HG02884 (cell line): ENCODE measurements at regions not wholly inside any gene's neighbourhood (a gene's known extent, or its start where the extent isn't known, plus 50 kb on each side); places are given as distances from the start of the nearest gene placed in this dataset.
"Not testable (repeated sequence)": the region's sequence is repeated elsewhere in the genome, so short reads cannot be mapped to it uniquely, and the experiment has no call there.

Experiments
- ATAC-seq: cut with Tn5 transposase; IDR thresholded peaks from one replicate; pipeline ENCODE4 v1.9.1; 2021; ENCODE audit warnings: mild to moderate bottlenecking, moderate library complexity; ENCODE audit not compliant: unreplicated experiment

DNA sequence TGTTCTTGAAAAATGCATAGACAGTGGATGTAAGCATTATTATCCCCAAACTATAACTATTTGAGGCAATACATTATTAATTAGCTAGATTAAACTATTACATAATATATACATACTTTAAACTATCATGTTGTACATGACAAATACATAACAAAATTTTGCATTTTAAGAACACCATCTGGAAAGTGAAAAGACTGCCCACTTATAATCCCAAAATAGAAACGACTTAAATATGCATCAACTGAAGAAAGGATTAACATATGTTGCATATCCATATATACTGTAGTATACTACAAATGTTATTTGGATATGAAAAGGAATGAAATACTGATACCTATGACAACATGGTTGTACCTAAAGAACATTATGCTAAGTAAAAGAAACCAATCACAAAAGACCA lies 700.8 kb upstream of the SPRY2 start:
- ATAC-seq, result no peak

DNA sequence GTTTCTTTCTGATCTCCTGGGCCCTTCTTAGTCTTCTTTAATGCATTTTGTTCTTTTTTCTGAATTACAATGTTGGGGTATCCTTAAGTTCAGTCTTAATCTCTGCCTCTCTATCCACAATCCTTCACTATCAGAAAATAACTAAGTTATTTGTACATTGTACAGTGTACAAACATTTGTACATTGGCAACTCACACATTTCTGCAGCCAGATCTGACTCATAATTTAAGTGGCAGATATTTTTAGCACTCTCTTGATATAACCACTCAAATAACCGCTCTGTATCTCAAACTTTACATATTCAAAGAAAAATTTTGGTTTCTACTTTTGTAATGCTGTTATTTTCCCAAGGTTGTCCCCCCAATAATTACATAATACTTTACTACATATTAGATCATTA lies 691.1 kb upstream of the SPRY2 start:
- ATAC-seq, result no peak

DNA sequence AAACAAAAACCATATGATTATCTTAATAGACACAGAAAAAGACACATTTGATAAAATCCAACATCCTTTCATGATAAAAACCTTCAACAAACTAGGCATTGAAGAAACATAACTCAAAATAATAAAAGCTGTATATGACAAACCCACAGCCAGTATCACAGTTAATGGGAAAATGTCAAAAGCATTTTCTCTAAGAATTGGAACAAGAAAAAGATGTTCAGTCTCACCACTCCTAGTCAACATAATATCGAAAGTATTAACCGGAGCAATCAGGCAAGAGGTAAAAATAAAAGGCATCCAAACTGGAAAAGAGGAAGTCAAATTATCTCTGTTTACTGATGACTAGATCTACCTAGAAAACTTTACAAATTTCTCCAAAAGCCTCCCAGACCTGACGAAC lies 684.2 kb upstream of the SPRY2 start:
- ATAC-seq, result no peak

DNA sequence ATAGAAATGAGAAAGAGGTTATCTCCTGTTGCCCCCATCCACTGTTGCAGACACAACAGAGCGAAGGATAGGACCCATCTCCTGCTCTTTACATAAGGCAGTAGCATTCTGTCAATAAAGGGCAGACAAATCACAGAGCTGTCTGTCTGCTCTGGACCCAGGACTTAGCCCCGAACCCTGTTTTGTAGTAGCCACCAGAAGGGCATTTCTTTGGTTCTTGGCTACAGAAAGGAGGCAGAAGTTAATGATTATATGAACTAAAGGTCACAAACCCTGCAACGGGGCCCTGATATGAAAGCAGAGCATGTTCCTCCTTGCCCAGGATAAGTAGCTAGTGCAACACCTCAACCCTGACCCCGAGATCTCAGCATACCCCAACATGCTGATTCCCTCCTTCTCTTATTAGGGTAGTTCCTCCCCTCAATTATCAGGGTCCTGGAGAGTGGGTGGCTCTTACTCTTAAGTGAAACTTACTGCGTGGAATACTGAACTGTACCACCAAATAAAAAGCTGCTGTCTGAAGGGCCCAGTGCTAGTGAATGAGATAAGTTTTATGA lies 680.4 kb upstream of the SPRY2 start:
- ATAC-seq, result no peak

DNA sequence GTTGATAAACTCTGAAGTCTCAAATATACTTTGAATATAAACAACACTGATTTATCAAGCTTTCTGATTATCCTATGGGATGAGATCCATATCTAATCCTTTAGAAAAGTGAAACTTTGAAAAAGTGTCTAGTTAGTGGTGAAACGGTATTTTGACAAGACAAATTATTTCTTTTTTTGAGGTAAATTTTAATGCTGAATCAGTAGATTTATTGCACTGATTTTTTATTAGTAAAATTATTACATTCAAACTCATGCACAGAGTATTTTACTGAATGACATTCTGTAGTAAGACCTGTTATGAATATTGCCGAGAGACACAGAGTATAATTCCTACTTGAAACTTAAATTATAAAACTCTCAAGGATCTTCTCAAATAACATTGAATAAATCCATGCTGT lies 679.1 kb upstream of the SPRY2 start:
- ATAC-seq, result no peak

DNA sequence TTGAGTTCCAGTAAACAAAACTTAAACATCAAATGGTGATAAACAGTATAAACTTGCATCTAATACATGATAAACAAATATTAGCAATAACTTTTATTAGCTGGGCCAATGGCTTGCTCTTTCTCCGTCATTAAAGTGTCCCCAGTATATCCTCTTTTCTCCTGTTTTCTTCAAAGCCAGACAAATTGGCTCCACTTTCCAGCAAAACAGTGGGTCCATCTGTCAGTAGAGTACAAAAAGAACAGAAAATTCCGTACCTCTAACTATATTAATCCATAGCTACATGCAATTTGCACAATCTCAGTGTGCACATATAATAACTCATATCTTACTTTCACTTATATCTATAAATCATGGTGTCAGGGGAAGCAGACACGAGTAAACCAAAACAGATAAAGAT lies 678.0 kb upstream of the SPRY2 start:
- no peak for ATAC-seq

DNA sequence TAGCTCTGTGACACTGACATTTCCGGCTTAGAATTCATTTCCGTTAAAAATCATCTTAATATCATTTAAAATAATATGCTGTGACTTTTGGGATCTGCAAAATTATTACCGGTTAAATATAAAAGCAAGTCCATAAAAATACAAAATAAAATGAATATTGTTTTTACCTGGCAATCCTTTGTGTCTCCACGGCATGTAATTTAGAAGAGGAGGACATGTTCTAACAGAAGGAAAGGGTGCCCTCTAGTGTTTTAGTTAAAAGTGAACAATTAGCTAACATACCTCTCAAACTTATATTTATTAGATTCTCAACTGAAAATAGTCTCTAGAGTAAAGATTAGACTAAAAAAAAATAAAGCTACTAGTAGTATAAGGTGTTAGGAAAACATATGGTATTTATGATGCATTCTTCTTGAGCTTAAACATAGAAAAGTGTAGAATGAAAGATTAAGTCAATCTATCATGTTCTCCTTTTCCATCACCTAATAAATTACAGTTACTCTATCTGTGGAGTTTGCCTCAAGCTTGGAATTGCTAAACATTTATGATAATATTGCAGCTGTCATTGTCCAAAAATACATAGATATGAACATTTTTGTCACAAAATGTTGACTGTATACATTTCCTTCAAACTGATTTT lies 676.7 kb upstream of the SPRY2 start:
- peak; percentile 78 for ATAC-seq

DNA sequence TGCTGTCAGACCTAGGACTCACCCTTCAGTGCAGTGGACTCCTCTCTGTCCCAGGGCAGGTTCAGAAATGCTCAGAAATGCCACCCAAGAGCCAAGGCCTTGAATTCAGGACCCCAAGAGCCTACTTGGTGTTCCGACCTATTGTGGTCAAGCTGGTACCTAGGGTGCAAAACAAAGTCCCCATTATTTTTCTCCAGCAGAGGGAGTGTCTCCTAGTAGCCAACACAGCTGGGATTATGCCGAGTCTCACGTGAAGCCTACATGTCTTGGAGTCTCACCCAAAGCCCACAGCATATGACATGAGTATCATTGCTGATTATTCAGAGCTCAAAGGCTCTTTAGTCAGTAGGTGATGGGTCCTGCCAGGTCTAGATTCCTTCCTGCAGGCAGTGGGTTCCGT lies 671.1 kb upstream of the SPRY2 start:
- ATAC-seq, result no peak

DNA sequence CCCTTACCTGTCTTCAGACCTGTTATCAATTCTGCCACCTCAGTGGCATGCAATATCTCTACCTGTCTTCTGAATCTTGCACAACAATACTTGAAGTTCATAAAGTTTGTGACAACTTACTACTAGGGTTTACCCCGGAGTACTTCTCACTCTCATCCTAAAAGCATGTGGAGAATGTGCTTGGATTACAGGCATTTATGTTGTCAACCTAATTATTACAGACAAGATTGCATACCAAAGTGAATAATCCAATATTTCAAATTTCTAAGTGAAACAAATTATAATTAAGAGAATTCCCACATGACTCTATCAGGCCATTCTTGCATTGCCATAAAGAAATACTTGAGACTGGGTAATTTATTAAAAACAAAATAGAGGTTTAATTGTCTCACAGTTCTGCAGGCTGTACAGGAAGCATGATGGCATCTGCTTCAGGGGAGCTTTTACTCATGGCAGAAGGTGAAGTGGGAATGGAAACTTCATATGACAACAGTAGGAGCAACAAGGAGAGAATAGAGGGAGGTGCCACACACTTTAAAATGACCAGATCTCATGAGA lies 661.0 kb upstream of the SPRY2 start:
- no peak for ATAC-seq

DNA sequence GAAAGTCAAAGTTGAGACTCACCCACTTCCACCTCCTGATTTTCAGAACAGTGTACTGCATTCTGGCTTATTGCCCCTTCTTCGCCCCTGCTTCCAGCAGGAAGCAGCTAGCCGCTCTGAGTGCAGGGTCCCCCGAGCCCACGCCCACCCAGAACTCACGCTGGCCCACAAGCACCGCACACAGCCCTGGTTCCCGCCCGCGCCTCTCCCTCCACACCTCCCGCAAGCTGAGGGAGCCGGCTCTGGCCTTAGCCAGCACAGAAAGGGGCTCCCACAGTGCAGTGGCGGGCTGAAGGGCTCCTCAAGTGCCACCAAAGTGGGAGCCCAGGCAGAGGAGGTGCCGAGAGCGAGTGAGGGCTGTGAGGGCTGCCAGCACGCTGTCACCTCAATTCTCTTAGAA lies 657.7 kb upstream of the SPRY2 start:
- not testable (repeated sequence) for ATAC-seq

DNA sequence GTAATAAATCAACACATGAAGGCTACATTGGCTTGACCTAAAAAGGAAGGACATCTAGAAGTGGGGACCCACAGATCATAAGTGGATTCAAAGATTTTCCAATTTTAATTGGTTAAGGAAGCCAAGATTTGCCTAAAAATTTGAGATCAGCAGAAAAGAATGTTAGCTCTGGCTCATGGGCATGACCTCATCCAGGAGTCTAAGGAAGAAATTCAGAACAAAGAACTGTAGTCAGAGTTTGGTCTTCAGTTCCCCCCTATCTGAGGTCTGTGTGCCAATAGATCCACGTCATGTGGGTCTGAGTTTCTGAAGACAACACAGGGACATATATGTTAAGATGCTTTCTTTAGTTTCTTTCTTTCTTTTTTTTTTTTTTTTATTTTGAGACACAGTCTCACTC lies 648.8 kb upstream of the SPRY2 start:
- ATAC-seq, result no peak

DNA sequence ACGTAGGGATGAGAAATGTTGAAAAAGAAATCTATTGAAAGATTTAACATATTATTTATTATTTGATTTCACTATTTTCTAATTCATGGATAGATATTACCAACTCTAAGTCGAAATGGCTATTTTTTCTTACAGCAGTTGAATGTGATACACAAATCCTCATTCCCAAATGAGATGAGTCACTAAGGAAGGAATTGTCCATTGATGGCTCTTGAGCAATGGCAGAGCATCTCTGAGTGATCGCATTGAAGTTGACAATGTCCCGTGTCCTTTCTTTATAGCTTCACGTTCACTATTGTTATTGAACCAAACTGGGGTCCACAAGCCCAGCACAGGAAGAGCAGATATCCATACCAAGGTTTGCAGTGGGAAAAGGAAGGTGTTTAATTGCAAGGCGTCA lies 648.3 kb upstream of the SPRY2 start:
- ATAC-seq, result no peak

DNA sequence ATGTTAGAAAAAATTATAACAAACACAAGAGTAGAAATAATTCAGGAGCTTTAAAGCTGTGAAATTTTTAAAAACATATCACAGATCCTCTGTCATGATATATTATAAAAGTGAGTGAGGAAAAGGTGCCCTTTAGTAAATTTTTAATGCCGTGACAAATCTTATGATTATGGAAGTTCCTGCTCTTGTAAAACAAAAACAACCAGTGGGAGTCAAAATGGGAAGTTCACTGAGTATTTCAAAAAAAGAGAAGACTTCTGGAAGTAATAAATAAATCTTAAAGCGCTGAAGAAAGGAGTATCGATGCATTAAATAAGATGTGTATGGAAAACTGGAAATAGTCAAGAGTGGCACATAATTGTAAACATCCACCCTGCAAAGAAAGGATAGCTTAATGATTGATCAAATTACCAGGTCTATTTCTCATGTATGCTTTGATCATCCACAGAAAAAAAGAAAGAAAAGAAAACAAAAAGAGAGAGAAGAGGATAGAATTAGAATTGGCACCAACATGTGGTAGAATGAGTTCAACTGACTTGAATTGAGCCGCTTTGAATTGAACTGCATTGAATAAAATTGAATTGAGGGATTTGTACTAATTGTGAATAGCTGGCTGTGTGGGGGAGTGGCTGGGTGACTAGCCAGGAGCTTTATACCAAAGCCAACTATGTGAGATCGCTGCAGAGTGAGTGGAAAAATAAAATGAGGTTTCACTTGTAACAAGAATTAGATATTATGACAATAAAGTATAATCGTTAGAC lies 647.6 kb upstream of the SPRY2 start:
- ATAC-seq, result no peak

DNA sequence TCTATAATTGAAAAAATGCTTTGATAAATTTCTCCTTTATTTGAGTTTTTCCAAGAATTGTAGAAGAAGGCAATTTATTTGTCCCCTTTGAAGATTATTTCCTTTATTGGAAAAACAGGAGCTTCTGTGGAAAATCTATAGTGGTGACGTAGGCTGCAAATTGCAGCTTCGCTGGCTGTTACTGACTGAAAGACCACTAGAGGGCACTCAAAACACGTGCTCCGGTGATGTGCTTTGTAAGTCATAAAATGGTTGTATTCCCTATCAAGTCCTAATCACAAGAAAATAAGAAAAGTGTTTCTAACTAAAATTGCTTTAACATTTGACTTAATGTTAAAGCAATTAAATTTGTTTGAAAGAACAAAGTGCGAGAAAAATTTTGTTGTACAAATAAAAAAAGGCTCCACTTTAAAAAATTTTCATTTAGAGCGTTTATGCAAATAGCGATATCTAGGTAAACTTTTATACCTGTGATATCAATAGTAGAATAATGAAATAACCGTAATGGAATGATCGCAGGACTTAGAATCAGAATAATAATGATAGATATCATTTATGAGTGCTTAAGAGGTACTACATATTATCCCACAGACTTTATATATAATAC lies 638.2 kb upstream of the SPRY2 start:
- peak; percentile 100 for ATAC-seq

DNA sequence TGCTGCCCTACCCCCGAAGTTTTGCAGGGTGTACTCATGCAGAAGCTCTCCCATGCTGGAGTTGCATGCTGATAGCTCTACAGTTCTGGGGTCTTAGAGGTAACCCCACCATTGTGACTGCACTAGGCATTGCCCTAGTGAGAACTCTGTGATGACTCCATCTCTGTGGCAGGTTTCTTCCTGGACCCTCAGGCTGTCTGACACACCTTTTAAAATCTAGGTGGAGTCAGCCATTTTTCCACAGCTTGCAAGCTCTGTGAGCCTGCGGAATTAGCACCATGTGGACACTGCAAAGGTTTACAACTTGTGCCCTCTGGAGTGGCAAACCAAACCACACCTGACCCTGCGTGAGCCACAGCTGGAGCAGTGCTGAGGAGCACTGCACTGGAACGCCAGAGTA lies 636.2 kb upstream of the SPRY2 start:
- no peak for ATAC-seq

DNA sequence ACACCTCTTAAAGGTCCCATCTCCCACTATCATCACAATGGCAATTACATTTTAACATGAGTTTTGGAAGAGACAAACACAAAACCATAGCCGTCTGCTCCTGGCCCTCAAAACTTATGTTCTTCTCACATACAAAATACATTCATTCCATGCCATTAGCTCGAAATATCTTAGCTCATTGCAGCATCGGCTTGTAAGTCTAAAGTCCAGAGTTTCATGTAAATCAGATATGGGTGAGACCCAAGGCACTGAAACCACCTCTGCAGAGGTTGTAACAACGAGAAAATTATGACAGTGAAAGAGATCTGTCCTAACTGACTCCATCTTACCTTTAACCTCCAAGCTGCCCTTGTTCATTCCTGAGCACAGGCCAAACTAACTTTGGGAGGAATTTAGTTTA lies 635.0 kb upstream of the SPRY2 start:
- no peak for ATAC-seq

DNA sequence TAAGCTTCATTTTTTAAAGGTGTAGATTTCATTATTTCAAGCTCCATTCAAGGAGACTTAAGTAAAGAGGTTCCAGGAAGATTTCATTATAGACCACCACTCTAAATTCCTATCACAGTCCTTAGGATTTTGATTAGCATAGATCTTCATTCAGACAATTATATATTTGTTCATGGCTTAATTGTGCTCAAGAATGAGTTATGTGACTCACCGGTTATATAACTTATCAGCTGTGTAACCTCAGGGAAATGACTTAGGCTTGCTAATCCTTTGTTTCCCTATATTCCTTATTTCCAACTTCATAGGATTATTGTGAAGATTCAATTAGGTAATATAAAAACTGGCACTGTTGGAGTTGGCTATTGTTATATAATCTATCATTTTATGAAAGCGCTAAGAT lies 632.8 kb upstream of the SPRY2 start:
- ATAC-seq, result no peak

DNA sequence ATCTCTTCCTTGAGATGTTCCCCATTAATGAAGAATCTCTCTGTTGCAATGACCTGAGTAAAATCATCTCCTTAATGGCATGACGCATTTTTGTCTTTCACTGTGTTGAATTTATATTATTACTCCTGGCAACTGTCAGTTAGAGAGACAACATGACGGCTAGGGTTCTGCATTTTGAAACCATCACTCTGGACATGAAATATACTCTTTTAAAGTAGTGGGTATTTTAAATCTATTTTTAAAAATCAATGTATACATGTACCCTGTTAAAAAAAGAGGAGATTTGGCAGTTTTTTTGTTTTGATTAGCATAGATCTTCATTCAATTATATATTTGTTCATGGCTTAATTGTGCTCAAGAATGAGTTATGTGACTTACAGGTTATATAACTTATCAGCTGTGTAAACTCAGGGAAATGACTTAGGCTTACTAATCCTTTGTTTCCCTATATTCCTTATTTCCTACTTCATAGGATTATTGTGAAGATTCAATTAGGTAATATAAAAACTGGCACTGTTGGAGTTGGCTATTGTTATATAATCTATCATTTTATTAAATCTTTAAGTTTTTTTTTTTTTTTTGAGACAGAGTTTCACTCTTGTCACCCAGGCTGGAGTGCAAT lies 632.0 kb upstream of the SPRY2 start:
- ATAC-seq, result no peak

DNA sequence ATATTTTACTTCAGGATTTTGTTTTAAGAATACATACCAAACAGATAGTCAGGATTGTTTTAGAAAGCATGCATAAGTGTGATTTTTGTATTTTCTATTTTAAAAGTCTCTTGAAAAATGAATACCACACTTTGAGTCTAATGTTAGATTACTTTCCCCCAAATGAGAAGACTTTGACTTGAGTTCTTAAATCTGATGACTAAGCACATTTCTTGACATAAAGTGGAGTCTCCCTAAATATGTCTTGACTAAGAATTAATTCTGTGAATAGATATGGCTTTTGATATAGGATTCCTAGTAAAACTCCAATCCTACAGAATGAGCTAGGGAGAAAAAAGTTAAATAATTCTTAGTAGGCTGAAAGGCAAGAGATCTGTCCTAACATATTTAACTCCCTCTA lies 624.2 kb upstream of the SPRY2 start:
- ATAC-seq, result no peak

DNA sequence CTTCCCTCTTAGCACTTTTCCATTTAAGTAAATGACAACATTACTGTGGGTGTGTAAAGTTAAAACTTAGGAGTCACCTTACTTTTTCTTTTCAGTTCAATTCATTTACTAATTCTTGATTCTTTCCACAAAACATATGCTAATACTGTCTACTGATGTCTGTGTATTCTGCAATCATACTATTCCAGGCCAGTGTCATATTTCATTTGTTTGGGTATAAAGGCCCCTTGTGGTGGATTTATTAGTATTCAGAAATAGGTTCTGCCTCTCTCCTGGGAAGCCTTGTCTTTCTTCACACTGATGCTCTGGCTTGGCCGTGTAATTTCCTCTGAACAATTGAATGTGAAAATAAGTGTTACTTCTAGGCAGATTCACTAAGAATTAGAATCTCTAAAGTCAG lies 621.9 kb upstream of the SPRY2 start:
- ATAC-seq, result no peak

DNA sequence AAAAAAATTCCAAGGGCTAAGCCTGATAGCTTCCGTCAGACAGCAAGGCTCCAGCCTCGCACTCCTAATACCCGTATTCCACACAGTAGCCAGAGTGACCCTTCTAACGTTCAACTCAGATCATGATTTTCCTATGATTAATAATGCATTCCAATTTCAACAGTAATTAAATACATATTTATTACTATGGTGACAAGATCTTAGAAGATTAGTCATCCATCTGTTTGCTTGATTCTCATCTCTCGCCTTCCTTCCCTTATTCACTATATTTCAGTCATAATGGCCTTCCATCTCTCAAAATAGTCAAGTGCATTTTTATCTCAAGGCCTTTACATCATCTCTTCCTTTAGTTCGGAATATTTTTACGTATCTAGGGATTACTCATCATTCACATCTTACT lies 621.2 kb upstream of the SPRY2 start:
- no peak for ATAC-seq
